ENCODE measurements at regions not wholly inside any gene's neighbourhood (a gene's known extent, or its start where the extent isn't known, plus 50 kb on each side); places are given as distances from the start of the nearest gene placed in this dataset.

GRCh38 chr13:62087124-62087523 is 671.5 kb upstream of the PCDH20 start:
- ATAC-seq (no peak), DNase-seq (ENCODE audit: low spot score) (no peak)
- H3K4me3 Mint-ChIP-seq = no peak overlapping the region
- ChIA-PET CTCF (no interaction called here), POLR2A (no interaction called here)
- H3K36me3 Mint-ChIP-seq = no peaks in the 10 kb centered on the region
- H3K4me1 Mint-ChIP-seq = peaks cover 13% of the 10 kb centered on the region
- H3K9me3 Mint-ChIP-seq = no peaks in the 10 kb centered on the region
- TF ChIP-seq IRF1 (CRISPR knock-in tag; IDR thresholded peaks at IDR 0.05) (no peak), ZNF532 (CRISPR knock-in tag; IDR thresholded peaks at IDR 0.05; ENCODE audit: borderline replicate concordance) (no peak), SOX15 (CRISPR knock-in tag; IDR thresholded peaks at IDR 0.05) (no peak), E2F4 (CRISPR knock-in tag; IDR thresholded peaks at IDR 0.05; ENCODE audit: borderline replicate concordance, low read depth) (no peak), ZNF671 (CRISPR knock-in tag; IDR thresholded peaks at IDR 0.05) (no peak), ZNF281 (CRISPR knock-in tag; IDR thresholded peaks at IDR 0.05) (no peak)
- no peak overlapping the region for H3K27ac Mint-ChIP-seq
- no peaks in the 10 kb centered on the region for H3K27me3 Mint-ChIP-seq (ENCODE audit: low read depth)

GRCh38 chr13:62085337-62086229 is 669.9 kb upstream of the PCDH20 start:
- POLR2A ChIA-PET = no interaction called here
- H3K27ac Mint-ChIP-seq = peak overlapping the region; percentile 67

More at GRCh38 chr13:62085337-62086229, 669.9 kb upstream of the PCDH20 start:
- no peaks in the 10 kb centered on the region for H3K9me3 Mint-ChIP-seq
- H3K27me3 Mint-ChIP-seq (ENCODE audit: low read depth) = no peaks in the 10 kb centered on the region
- peak; percentile 92 for ATAC-seq
- H3K36me3 Mint-ChIP-seq = no peaks in the 10 kb centered on the region
- CTCF ChIA-PET = interaction anchor here (1.0 kb wide), 1 partner anchor 205 kb away, joined by 3 read pairs; no protein-coding TSS in a partner anchor
- TF ChIP-seq TP53 (CRISPR knock-in tag; IDR thresholded peaks at IDR 0.05) = no peak
- TF ChIP-seq CDX4 (CRISPR knock-in tag; IDR thresholded peaks at IDR 0.05; ENCODE audit: borderline replicate concordance) = no peak
- TF ChIP-seq ZNF219 (CRISPR knock-in tag; IDR thresholded peaks at IDR 0.05; ENCODE audit: borderline replicate concordance) = no peak
- TF ChIP-seq ATF6 (CRISPR knock-in tag; IDR thresholded peaks at IDR 0.05) = no peak
- no peak for TF ChIP-seq JUN (CRISPR knock-in tag; IDR thresholded peaks at IDR 0.05)
- no peak for TF ChIP-seq SMAD4 (CRISPR knock-in tag; IDR thresholded peaks at IDR 0.05)
- TF ChIP-seq NR3C1 (CRISPR knock-in tag; conservative IDR thresholded peaks at IDR 0.05; ENCODE audit: low read depth) = no peak
- TF ChIP-seq FOXP4 (CRISPR knock-in tag; IDR thresholded peaks at IDR 0.05) = no peak
- TF ChIP-seq ZNF423 (CRISPR knock-in tag; IDR thresholded peaks at IDR 0.05) = no peak
- no peak for TF ChIP-seq TEAD1 (CRISPR knock-in tag; IDR thresholded peaks at IDR 0.05)
- TF ChIP-seq KAT7 (CRISPR knock-in tag; IDR thresholded peaks at IDR 0.05; ENCODE audit: borderline replicate concordance) = no peak
- no peak for TF ChIP-seq GRHL2 (CRISPR knock-in tag; IDR thresholded peaks at IDR 0.05; ENCODE audit: insufficient replicate concordance, severe bottlenecking)
- DNase-seq (ENCODE audit: low spot score) = no peak
- H3K4me1 Mint-ChIP-seq = peaks cover 13% of the 10 kb centered on the region
- no peak overlapping the region for H3K4me3 Mint-ChIP-seq
